GM23338 (cell line): ENCODE measurements at regions not wholly inside any gene's neighbourhood (a gene's known extent, or its start where the extent isn't known, plus 50 kb on each side); places are given as distances from the start of the nearest gene placed in this dataset.

ENCODE experiments used
- ATAC-seq: fragments of 200-7000 bp; cut with Tn5 transposase; 3 replicates; pipeline ENCODE4 v1.9.1; 2020
- DNase-seq: peaks from one replicate; pipeline ENCODE4 v3.0.0-alpha.2; 2015; ENCODE audit warnings: low spot score
- H2AFZ ChIP-seq: fragments of 200-600 bp; sonication (generic); 2 replicates; pipeline ENCODE4 v1.8.0; 2016; ENCODE audit warnings: antibody characterized with exemption, mild to moderate bottlenecking, moderate library complexity
- H3F3A ChIP-seq: fragments of 200-600 bp; sonication (generic); replicated peaks from 2 replicates; pipeline ENCODE4 v1.8.0; 2017; ENCODE audit warnings: antibody characterized with exemption, mixed run types, low read depth
- H3K27ac ChIP-seq: fragments of 200-600 bp; sonication (generic); 2 replicates; pipeline ENCODE4 v1.6.1; 2016; ENCODE audit warnings: low read depth
- H3K27me3 ChIP-seq: fragments of 200-600 bp; sonication (generic); 2 replicates; pipeline ENCODE4 v1.8.0; 2016; ENCODE audit warnings: mild to moderate bottlenecking, mixed run types, moderate library complexity; ENCODE audit not compliant: insufficient read depth
- H3K36me3 ChIP-seq: fragments of 200-600 bp; sonication (generic); 2 replicates; pipeline ENCODE4 v1.8.0; 2016; ENCODE audit warnings: mild to moderate bottlenecking; ENCODE audit not compliant: insufficient read depth
- H3K4me1 ChIP-seq: fragments of 200-600 bp; sonication (generic); 2 replicates; pipeline ENCODE4 v1.8.0; 2016; ENCODE audit warnings: mild to moderate bottlenecking, moderate library complexity; ENCODE audit not compliant: insufficient read depth
- H3K4me2 ChIP-seq: fragments of 200-600 bp; sonication (generic); 2 replicates; pipeline ENCODE4 v1.7.1; 2017; ENCODE audit warnings: mixed run types
- H3K4me3 ChIP-seq: fragments of 200-600 bp; sonication (generic); 2 replicates; pipeline ENCODE4 v1.6.1; 2016; ENCODE audit warnings: mixed run types
- H3K79me2 ChIP-seq: fragments of 200-600 bp; sonication (generic); replicated peaks from 2 replicates; pipeline ENCODE4 v1.8.0; 2017; ENCODE audit warnings: mild to moderate bottlenecking; ENCODE audit not compliant: insufficient read depth
- H3K9me2 ChIP-seq: fragments of 200-600 bp; sonication (generic); 2 replicates; pipeline ENCODE4 v1.8.0; 2017; ENCODE audit not compliant: insufficient read depth
- H4K20me1 ChIP-seq: fragments of 200-600 bp; sonication (generic); replicated peaks from 2 replicates; pipeline ENCODE4 v1.8.0; 2017; ENCODE audit warnings: mild to moderate bottlenecking; ENCODE audit not compliant: insufficient read depth
- H3K27ac Mint-ChIP-seq: 2 replicates; pipeline ENCODE4 v1.8.0; 2020; ENCODE audit warnings: inconsistent platforms, mild to moderate bottlenecking, moderate library complexity, mixed read lengths
- H3K27me3 Mint-ChIP-seq: 3 replicates; pipeline ENCODE4 v1.8.0; 2022; ENCODE audit warnings: low read depth, mild to moderate bottlenecking, moderate library complexity, mixed read lengths, inconsistent platforms; ENCODE audit not compliant: insufficient read depth, poor library complexity
- H3K36me3 Mint-ChIP-seq: 3 replicates; pipeline ENCODE4 v1.8.0; 2021; ENCODE audit warnings: low read depth, mild to moderate bottlenecking, inconsistent platforms, moderate library complexity, mixed read lengths
- H3K4me1 Mint-ChIP-seq: 3 replicates; pipeline ENCODE4 v1.8.0; 2020; ENCODE audit warnings: mild to moderate bottlenecking, inconsistent platforms, mixed read lengths
- H3K4me3 Mint-ChIP-seq: 3 replicates; pipeline ENCODE4 v1.8.0; 2021; ENCODE audit warnings: moderate library complexity, mild to moderate bottlenecking, inconsistent platforms, mixed read lengths
- H3K9me3 Mint-ChIP-seq: 3 replicates; pipeline ENCODE4 v1.8.0; 2020; ENCODE audit warnings: moderate library complexity, mild to moderate bottlenecking, inconsistent platforms, mixed read lengths
- CREB1 ChIP-seq: fragments of 250-450 bp; sonication (Bioruptor Pico); IDR thresholded peaks from 2 replicates; pipeline ENCODE4 v1.5.0; 2020; ENCODE audit warnings: low read depth, mild to moderate bottlenecking, moderate library complexity
- EZH2phosphoT487 ChIP-seq: fragments of 200-600 bp; sonication (generic); IDR thresholded peaks from one replicate; pipeline ENCODE4 v1.8.1; 2018; ENCODE audit warnings: antibody characterized with exemption; ENCODE audit not compliant: unreplicated experiment
- POLR2AphosphoS5 ChIP-seq: IDR thresholded peaks from 2 replicates; pipeline ENCODE4 v1.6.1; 2016; ENCODE audit warnings: antibody characterized with exemption, low read depth
- REST ChIP-seq: IDR thresholded peaks from one replicate; pipeline ENCODE4 v1.6.1; 2018; ENCODE audit warnings: antibody characterized with exemption; ENCODE audit not compliant: unreplicated experiment
- TF ChIP-seq, protein P1 (sequence below): IDR thresholded peaks from 2 replicates; pipeline ENCODE4 v1.6.1; 2016; ENCODE audit warnings: antibody characterized with exemption
- TF ChIP-seq, protein P2 (sequence below), 2 experiments: fragments of 200-600 bp in 1 of 2; sonication (generic) in 1 of 2; conservative IDR thresholded peaks; 2 replicates each; pipeline versions ENCODE4 v1.5.1 to v1.6.1; 2016 to 2017; ENCODE audit warnings: antibody characterized with exemption in 2 of 2, low read depth in 2 of 2, mild to moderate bottlenecking in 2 of 2, moderate library complexity in 1 of 2

- no peak for DNase-seq
These were observed 104.5 kb downstream of the CRLF3 start for GRCh38 chr17:30720013-30720471.

More at GRCh38 chr17:30720013-30720471, 104.5 kb downstream of the CRLF3 start:
- H3K36me3 Mint-ChIP-seq: peaks cover 30% of the 10 kb centered on the region
- TF ChIP-seq EZH2phosphoT487 (no peak), REST (no peak), CREB1 (no peak), POLR2AphosphoS5 (no peak)
- TF ChIP-seq, protein P1, sequence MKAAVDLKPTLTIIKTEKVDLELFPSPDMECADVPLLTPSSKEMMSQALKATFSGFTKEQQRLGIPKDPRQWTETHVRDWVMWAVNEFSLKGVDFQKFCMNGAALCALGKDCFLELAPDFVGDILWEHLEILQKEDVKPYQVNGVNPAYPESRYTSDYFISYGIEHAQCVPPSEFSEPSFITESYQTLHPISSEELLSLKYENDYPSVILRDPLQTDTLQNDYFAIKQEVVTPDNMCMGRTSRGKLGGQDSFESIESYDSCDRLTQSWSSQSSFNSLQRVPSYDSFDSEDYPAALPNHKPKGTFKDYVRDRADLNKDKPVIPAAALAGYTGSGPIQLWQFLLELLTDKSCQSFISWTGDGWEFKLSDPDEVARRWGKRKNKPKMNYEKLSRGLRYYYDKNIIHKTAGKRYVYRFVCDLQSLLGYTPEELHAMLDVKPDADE: no peak
- TF ChIP-seq, protein P2, sequence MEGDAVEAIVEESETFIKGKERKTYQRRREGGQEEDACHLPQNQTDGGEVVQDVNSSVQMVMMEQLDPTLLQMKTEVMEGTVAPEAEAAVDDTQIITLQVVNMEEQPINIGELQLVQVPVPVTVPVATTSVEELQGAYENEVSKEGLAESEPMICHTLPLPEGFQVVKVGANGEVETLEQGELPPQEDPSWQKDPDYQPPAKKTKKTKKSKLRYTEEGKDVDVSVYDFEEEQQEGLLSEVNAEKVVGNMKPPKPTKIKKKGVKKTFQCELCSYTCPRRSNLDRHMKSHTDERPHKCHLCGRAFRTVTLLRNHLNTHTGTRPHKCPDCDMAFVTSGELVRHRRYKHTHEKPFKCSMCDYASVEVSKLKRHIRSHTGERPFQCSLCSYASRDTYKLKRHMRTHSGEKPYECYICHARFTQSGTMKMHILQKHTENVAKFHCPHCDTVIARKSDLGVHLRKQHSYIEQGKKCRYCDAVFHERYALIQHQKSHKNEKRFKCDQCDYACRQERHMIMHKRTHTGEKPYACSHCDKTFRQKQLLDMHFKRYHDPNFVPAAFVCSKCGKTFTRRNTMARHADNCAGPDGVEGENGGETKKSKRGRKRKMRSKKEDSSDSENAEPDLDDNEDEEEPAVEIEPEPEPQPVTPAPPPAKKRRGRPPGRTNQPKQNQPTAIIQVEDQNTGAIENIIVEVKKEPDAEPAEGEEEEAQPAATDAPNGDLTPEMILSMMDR (conservative IDR thresholded peaks at IDR 0.05; ENCODE audit: low read depth in 2 of 2): no peak
- no peak overlapping the region for H2AFZ ChIP-seq
- H3K4me3 ChIP-seq: no peak overlapping the region
- peaks cover 10% of the 10 kb centered on the region for H3K4me1 Mint-ChIP-seq
- no peak overlapping the region for H3K27ac Mint-ChIP-seq
- no peak overlapping the region for H3K27ac ChIP-seq
- no peaks in the 10 kb centered on the region for H3K27me3 ChIP-seq
- H3K27me3 Mint-ChIP-seq: peaks cover 10% of the 10 kb centered on the region
- no peaks in the 10 kb centered on the region; the same call in none of the 3 replicates for H3K9me3 Mint-ChIP-seq
- H3K4me3 Mint-ChIP-seq: no peak overlapping the region
- H3K9me2 ChIP-seq: no peaks in the 10 kb centered on the region
- ATAC-seq: no peak
- peaks cover 100% of the 10 kb centered on the region for H3K79me2 ChIP-seq
- peaks cover 43% of the 10 kb centered on the region for H4K20me1 ChIP-seq
- no peaks in the 10 kb centered on the region for H3F3A ChIP-seq
- no peak overlapping the region for H3K4me2 ChIP-seq
- no peaks in the 10 kb centered on the region for H3K36me3 ChIP-seq
- no peaks in the 10 kb centered on the region for H3K4me1 ChIP-seq
